B cell (primary cell): ENCODE measurements at regions not wholly inside any gene's neighbourhood (a gene's known extent, or its start where the extent isn't known, plus 50 kb on each side); places are given as distances from the start of the nearest gene placed in this dataset.

Source experiments
- ATAC-seq: fragments of 200-7000 bp; cut with Tn5 transposase; one replicate; pipeline ENCODE4 v1.10.0; 2021; ENCODE audit warnings: low read depth, mild to moderate bottlenecking, moderate number of reproducible peaks, moderate library complexity
- CTCF ChIA-PET: fragments of 350-600 bp; sonication (Branson Sonifier 250); formaldehyde crosslinking; loops from one replicate; lab custom pipeline; 2021; ENCODE audit warnings: antibody characterized with exemption, inconsistent platforms; lab: Charles Lee
- POLR2A ChIA-PET: fragments of 350-600 bp; sonication (Branson Sonifier 250); formaldehyde crosslinking; loops from one replicate; lab custom pipeline; 2021; ENCODE audit warnings: antibody characterized with exemption; lab: Charles Lee
- DNase-seq: peaks from one replicate; pipeline ENCODE4 v3.0.0; 2013
- H2AFZ ChIP-seq: 2 replicates; pipeline ENCODE4 v1.6.1; 2012; ENCODE audit warnings: mild to moderate bottlenecking, low read depth, low read length; ENCODE audit not compliant: insufficient read depth, poor library complexity, severe bottlenecking
- H3K27ac ChIP-seq, 2 donors: 1 replicate in 1 of 2; 2 replicates in 1 of 2; pipeline ENCODE4 v1.5.1; 2012 to 2013; ENCODE audit warnings: low read length in 2 of 2, mild to moderate bottlenecking in 2 of 2, moderate library complexity in 1 of 2
- H3K27me3 ChIP-seq, 4 experiments: fragments of 200-600 bp in 1 of 4; sonication (generic) in 1 of 4; replicated peaks in 1 of 4; 1 replicate in 2 of 4; 2 replicates in 2 of 4; pipeline versions ENCODE4 v1.6.1 to v1.7.0; 2013 to 2016; ENCODE audit warnings: low read length in 3 of 4, mild to moderate bottlenecking in 2 of 4, mixed read lengths in 1 of 4, moderate library complexity in 1 of 4; ENCODE audit not compliant: insufficient read depth in 4 of 4, control insufficient read depth in 3 of 4; ENCODE audit errors: control extremely low read depth in 1 of 4
- H3K36me3 ChIP-seq, 2 experiments: replicated peaks in 1 of 2; 1 replicate in 1 of 2; 2 replicates in 1 of 2; pipeline versions ENCODE4 v1.6.1 to v1.7.1; 2013; ENCODE audit warnings: low read length in 1 of 2; ENCODE audit not compliant: insufficient read depth in 2 of 2, control insufficient read depth in 1 of 2; ENCODE audit errors: control extremely low read depth in 1 of 2, extremely low read depth in 1 of 2
- H3K4me1 ChIP-seq, 2 donors: fragments of 200-600 bp in 1 of 2; sonication (generic) in 1 of 2; 1 replicate in 1 of 2; 2 replicates in 1 of 2; pipeline versions ENCODE4 v1.5.1 to v1.6.1; 2013 to 2017; ENCODE audit warnings: low read length in 2 of 2; ENCODE audit not compliant: control insufficient read depth in 2 of 2, insufficient read depth in 2 of 2
- H3K4me2 ChIP-seq: replicated peaks from 2 replicates; pipeline ENCODE3; 2012; ENCODE audit warnings: mild to moderate bottlenecking, low read depth, low read length; ENCODE audit not compliant: poor library complexity, severe bottlenecking
- H3K4me3 ChIP-seq, 5 experiments: fragments of 200-600 bp in 1 of 5; sonication (generic) in 1 of 5; 1 replicate in 3 of 5; 2 replicates in 2 of 5; pipeline versions ENCODE4 v1.5.1 to v1.7.0; 2011 to 2016; ENCODE audit warnings: low read length in 4 of 5, mild to moderate bottlenecking in 4 of 5, low read depth in 2 of 5, control low read depth in 1 of 5, moderate library complexity in 1 of 5; ENCODE audit not compliant: insufficient read depth in 1 of 5; ENCODE audit errors: control extremely low read depth in 1 of 5, extremely low read depth in 1 of 5
- H3K79me2 ChIP-seq: fragments of 200-600 bp; sonication (generic); one replicate; pipeline ENCODE4 v1.6.0; 2016; ENCODE audit warnings: low read length; ENCODE audit not compliant: control insufficient read depth, insufficient read depth
- H3K9ac ChIP-seq: fragments of 200-600 bp; sonication (generic); 2 replicates; pipeline ENCODE4 v1.6.1; 2017; ENCODE audit warnings: mild to moderate bottlenecking, low read length, moderate library complexity
- H3K9me3 ChIP-seq, 3 donors: one replicate each; pipeline versions ENCODE4 v1.6.1 to v1.7.1; 2013; ENCODE audit warnings: low read length in 2 of 3; ENCODE audit not compliant: control insufficient read depth in 2 of 3, insufficient read depth in 1 of 3; ENCODE audit errors: control extremely low read depth in 1 of 3
- H4K20me1 ChIP-seq: 2 replicates; pipeline ENCODE4 v1.6.0; 2012; ENCODE audit warnings: mild to moderate bottlenecking, low read length; ENCODE audit not compliant: insufficient read depth, control insufficient read depth, poor library complexity, severe bottlenecking
- H3K27ac Mint-ChIP-seq: one replicate; pipeline ENCODE4 v1.8.0; 2021; ENCODE audit warnings: mixed read lengths
- H3K27me3 Mint-ChIP-seq: one replicate; pipeline ENCODE4 v1.8.0; 2021; ENCODE audit warnings: mixed read lengths
- H3K4me1 Mint-ChIP-seq: one replicate; pipeline ENCODE4 v1.8.0; 2021; ENCODE audit warnings: mixed read lengths
- H3K4me3 Mint-ChIP-seq: one replicate; pipeline ENCODE4 v1.8.0; 2021; ENCODE audit warnings: mixed read lengths
- H3K9me3 Mint-ChIP-seq: one replicate; pipeline ENCODE4 v1.8.0; 2022; ENCODE audit warnings: mixed read lengths; ENCODE audit not compliant: insufficient read depth
- EZH2 ChIP-seq: IDR thresholded peaks from 2 replicates; pipeline ENCODE4 v1.6.1; 2012; ENCODE audit warnings: borderline replicate concordance, low read depth, mild to moderate bottlenecking, moderate library complexity, low read length; ENCODE audit not compliant: insufficient read depth, poor library complexity, severe bottlenecking
- WGBS: methylation state at CpG from one replicate; pipeline ENCODE4 v1.1.5; 2013; ENCODE audit warnings: missing lambda C conversion rate; ENCODE audit not compliant: insufficient coverage; 5-methylcytosine and 5-hydroxymethylcytosine counted together
- intact Hi-C: fragments of 100-400 bp; cut with micrococcal nuclease; formaldehyde crosslinking; loops from one replicate; pipeline ENCODE4 v1.10.0; 2022
- TF ChIP-seq, protein P1 (sequence below): fragments of 200-600 bp; IDR thresholded peaks from one replicate; pipeline ENCODE4 v1.8.0; 2022; ENCODE audit warnings: antibody characterized with exemption, mild to moderate bottlenecking

DNA sequence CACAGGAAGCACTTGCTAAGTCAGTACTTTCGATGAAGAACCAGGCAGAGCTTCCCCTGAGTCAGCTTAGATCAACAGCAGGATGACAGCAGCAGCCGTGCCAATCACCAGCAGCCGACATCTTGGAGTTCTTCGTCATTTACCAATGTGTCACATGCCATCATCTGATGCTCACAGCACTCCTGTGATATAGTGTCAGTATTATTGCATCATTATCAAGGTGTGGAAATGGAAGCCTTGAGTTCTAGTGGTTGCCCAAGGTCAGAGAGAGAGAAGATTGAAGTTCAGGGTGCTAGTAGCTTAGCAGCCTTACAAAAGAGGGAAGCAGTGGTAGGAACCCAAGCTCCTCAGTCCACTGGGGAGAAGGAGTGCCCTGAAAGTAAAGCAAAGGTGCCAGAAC, 331.5 kb downstream of the ZNF536 start:
- Mint-ChIP-seq H3K4me3 (no peak overlapping the region), H3K27me3 (no peaks in the 10 kb centered on the region), H3K4me1 (no peaks in the 10 kb centered on the region), H3K27ac (no peak overlapping the region), H3K9me3 (no peaks in the 10 kb centered on the region)
- Histone ChIP-seq H3K4me3 (no peak overlapping the region), H3K36me3 (no peaks in the 10 kb centered on the region), H3K9me3 (peaks cover 0 to 14% (median 0%) of the 10 kb centered on the region in 3 donors), H3K79me2 (no peaks in the 10 kb centered on the region), H3K4me2 (no peak overlapping the region), H3K9ac (no peak overlapping the region), H2AFZ (no peak overlapping the region), H3K4me1 (no peaks in the 10 kb centered on the region), H3K27me3 (peaks cover 0 to 4% (median 0%) of the 10 kb centered on the region in 4 experiments), H3K27ac (no peak overlapping the region), H4K20me1 (no peaks in the 10 kb centered on the region)
- CTCF ChIA-PET: no interaction called here
- DNase-seq (no peak), ATAC-seq (no peak)
- POLR2A ChIA-PET: no interaction called here
- TF ChIP-seq, protein P1, sequence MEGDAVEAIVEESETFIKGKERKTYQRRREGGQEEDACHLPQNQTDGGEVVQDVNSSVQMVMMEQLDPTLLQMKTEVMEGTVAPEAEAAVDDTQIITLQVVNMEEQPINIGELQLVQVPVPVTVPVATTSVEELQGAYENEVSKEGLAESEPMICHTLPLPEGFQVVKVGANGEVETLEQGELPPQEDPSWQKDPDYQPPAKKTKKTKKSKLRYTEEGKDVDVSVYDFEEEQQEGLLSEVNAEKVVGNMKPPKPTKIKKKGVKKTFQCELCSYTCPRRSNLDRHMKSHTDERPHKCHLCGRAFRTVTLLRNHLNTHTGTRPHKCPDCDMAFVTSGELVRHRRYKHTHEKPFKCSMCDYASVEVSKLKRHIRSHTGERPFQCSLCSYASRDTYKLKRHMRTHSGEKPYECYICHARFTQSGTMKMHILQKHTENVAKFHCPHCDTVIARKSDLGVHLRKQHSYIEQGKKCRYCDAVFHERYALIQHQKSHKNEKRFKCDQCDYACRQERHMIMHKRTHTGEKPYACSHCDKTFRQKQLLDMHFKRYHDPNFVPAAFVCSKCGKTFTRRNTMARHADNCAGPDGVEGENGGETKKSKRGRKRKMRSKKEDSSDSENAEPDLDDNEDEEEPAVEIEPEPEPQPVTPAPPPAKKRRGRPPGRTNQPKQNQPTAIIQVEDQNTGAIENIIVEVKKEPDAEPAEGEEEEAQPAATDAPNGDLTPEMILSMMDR: no peak
- no peak for TF ChIP-seq EZH2
- intact Hi-C loops: no loop called here
- 75% methylated on average over 4 of the region's 4 CpGs for WGBS

DNA sequence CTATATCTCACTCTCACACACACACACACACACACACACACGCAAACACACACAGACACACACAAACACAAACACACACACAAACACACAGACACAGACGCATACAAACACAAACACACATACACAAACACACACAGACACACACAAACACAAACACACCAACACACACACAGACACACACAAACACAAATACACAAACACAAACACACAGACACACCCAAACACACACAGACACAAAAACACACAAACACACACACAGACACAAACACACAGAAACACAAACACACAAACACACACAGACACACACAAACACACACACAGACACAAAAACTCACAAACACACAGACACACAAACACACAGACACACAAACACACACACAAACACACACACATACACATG, 329.0 kb downstream of the ZNF536 start:
- Mint-ChIP-seq H3K27ac (no peak overlapping the region), H3K4me3 (no peak overlapping the region), H3K9me3 (no peaks in the 10 kb centered on the region), H3K27me3 (no peaks in the 10 kb centered on the region), H3K4me1 (no peaks in the 10 kb centered on the region)
- Histone ChIP-seq H3K36me3 (no peaks in the 10 kb centered on the region), H3K9me3 (peaks cover 0 to 18% (median 0%) of the 10 kb centered on the region in 3 donors), H3K4me1 (no peaks in the 10 kb centered on the region), H2AFZ (no peak overlapping the region), H3K27ac (no peak overlapping the region), H3K4me3 (no peak overlapping the region), H3K79me2 (no peaks in the 10 kb centered on the region), H3K4me2 (no peak overlapping the region), H4K20me1 (no peaks in the 10 kb centered on the region), H3K27me3 (peaks cover 0 to 4% (median 0%) of the 10 kb centered on the region in 4 experiments), H3K9ac (no peak overlapping the region)
- WGBS: 95% methylated on average over 2 of the region's 2 CpGs
- DNase-seq: no peak
- no peak for TF ChIP-seq EZH2
- TF ChIP-seq, protein P1: no peak
- intact Hi-C loops: no loop called here
- POLR2A ChIA-PET: no interaction called here
- ATAC-seq: no peak
- CTCF ChIA-PET: no interaction called here
